HG03460 (cell line): ENCODE measurements at regions not wholly inside any gene's neighbourhood (a gene's known extent, or its start where the extent isn't known, plus 50 kb on each side); places are given as distances from the start of the nearest gene placed in this dataset.
"Not testable (repeated sequence)": the region's sequence is repeated elsewhere in the genome, so short reads cannot be mapped to it uniquely, and the experiment has no call there.

ENCODE experiments used
- ATAC-seq: cut with Tn5 transposase; IDR thresholded peaks from one replicate; pipeline ENCODE4 v1.9.1; 2021; ENCODE audit not compliant: unreplicated experiment

DNA sequence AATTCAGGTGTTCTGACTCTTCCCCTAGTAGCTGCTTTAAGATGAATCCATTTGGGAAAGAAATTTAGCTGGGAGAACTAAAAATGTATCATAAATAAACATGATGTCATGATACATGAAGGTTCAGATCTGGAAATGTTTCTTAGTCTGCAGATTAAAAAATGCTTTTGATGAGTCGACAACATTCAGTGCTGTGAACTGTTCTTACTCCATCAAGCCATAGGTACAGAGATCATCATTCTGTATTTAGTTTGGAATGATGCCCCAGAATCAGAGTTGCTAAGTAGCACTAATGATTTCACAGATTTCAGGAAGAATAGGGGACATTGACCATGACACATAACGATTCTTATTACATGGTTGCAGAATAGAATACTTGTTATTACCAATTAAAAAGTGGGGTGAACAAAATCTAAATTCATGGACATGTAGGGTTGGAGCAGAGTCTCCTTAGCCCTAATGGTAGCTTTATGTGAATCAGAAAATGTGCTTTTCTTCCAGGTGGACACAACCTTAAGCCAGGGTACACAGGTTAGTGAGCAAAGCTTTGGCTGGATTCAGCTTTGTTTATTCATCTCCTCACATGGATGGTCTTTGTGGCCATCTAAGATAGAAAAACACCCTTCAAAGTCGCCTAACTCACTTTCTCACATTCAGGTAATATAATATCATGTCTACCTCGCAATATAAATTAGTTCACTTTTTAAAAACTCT lies 205.4 kb upstream of the SEL1L start:
- ATAC-seq = no peak

DNA sequence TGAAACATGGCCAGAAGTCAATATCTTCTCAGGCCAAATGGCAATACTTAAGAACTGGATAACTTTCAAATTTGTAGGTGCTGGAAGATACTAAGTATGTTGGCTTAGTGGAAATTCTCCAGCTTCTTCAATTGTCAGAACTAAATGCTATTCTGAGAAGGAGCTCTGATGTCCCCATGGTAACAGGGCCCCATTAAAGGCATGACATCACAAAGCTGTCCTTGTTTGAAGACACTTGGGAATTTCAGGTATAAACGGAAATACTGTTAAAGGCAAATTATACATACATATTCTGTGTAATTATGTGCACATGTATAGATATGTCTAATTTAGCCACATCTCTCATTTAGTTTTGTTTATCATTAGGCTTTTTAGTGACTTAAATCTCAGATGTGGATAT lies 210.0 kb upstream of the SEL1L start:
- no peak for ATAC-seq

DNA sequence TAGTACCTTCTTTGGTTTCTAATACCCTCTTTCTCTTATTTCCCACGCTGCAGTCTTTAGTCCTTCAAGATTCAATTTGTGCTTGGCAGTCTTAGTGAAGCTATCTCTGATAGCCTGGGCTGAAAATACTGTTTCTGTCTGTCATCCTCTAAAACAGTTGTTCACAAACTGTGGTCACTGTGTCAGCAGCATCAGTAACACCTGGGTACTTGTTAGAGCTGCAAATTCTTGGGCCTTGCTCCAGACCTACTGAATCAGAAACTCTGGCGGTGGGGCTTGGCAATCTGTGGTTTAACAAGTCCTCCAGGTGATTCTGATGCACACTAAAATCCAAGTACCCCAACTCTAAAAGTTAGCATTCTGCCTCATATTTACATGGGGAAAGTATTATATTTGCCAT lies 217.5 kb upstream of the SEL1L start:
- no peak for ATAC-seq

DNA sequence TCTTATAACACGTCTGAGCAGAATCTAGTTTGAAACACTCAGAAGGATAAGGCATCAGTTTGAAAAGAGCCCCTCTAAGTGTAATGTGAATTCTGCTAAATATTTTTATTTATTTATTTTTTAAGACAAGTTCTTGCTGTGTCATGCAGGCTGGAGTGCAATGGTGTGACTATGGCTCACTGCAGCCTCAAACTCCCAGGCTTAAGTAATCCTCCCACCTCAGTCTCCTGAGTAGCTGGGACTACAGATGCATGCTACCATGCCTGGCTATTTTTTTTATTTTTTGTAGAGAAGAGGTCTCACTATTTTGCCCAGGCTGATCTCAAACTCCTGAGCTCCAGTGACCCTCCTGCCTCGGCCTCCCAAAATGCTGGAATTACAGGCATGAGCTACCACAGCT lies 225.9 kb upstream of the SEL1L start:
- ATAC-seq = no peak

DNA sequence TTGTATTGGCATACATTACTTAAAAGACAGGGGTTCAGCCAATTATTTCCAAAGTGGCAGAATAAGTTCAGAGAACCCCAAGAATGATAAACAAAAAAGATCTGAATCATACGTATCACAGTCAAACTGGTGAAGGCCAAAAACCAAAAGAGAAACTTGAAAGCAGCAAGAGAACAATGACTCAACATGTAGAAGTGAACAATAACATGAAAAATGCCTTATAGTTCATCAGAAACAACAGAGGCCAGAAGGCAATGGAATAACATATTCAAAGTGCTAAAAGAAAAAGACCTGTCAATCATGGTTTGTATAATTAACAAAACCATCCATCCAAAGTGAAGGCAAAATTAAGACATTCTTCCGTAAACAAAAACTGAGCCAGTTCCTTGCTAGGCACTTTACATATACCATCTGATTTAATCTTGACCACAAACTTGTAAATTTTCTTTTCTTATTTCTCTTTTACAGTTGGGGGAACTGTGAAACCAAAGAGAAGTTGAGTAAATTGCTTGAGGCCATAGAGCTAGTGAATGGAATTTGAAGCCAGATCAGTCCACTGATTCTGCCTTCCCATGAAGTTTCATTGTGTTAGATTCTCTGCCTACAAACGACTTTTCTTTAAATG lies 232.1 kb upstream of the SEL1L start:
- no peak for ATAC-seq

DNA sequence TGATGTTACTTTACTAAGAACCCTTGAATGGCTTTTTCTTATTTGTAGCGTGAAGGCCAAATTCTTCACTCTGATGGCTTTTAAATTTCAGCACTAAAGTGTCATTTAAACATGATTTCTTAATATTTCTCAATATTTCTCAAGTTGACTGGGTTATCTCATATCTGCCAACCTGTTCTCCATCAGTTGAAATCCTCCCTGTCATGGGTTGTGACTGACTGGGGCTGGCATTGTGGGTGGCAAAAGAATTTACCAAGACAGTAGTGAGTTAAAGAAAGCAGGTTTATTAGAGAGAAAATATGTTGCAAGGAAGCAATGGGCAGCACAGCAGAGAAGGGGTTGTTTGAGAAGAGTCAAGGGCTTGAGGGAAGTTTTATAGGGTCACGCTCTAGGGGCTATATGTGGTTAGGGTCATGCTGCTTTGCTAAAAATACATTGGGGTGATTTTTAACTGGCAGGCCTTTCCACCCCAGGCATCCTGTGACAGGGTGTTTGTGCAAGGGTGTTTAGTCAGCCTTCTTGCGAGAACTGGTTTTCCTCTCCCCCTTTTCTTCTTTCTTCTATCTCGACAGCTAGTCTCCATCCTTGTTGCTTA lies 232.8 kb upstream of the SEL1L start:
- no peak for ATAC-seq

DNA sequence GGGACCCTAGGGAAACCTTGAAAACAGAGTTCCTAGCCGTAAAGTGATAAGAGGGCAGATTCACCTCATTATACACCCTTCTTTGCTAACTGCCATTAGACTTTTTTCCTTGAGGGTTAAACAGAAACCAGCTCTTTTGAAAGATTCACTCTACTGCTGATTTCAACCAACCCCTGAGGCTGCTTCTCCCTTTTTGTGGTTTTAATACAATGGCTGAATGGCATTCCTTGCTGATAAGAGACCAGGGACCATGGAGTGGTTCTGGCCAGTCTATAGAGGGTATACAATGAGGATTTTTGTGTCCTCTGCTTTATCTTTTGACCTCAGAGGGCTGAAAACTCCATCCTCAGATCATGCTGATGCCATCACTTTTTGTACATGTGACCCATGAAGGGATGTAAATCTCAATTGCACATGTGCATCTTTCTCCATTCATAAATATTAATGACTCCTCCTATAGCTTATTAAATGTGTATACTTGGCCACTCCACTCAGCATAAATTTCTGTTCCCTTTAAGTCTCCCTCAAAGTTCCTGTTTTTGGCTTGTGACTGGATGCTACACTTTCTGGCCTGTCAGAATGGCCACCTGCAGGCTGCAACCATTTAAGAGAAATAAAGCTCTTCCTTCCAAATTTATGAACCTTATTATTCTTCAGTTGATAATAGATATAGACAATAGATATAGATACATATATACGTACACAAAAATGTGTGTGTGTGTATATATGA lies 233.8 kb upstream of the SEL1L start:
- no peak for ATAC-seq

DNA sequence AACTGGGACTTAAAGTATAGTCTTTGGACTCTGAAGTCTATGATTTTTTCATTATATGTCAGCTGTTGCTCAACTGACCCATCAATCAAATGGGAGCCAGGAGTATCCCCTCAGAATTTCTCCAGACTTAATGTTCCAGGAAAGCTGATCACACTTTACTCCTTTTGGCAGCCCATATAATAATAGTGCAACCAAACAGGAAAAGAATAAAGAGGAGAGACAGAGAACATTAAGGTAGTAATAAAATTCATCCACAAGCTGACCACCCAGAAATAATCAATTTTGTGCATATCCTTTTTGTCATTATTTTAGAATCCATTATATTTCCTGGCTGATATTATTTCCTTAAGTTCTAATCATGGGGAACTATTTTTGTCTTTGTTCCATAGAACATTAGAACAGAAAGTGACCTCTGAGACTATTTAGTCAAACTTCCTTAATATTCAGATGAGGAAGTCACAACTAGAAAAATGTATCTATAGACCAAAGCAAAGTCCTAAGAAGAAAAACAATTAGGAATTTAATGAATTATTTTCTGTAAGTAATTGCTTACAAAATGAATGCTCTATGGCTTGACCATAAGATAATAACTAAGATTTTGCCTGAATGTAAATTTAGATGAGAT lies 238.1 kb upstream of the SEL1L start:
- ATAC-seq = no peak

DNA sequence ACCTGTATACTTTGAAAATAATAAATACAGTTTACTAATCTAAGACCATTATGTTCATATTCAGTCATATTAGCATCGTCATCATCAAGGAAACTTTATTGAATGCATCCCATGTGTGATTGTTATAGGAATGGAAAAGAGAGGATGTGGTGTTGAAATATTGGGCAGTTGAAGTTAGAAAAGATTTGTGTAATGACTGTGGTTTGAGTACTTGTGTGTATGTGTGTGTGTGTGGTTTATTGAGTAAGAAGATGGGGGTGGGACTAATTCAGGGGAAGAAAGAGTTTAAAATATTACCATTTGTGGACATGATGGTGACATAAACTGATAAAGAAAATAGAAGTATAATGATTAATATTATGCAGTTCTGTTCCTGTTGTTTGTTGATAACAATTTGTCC lies 238.7 kb upstream of the SEL1L start:
- no peak for ATAC-seq

DNA sequence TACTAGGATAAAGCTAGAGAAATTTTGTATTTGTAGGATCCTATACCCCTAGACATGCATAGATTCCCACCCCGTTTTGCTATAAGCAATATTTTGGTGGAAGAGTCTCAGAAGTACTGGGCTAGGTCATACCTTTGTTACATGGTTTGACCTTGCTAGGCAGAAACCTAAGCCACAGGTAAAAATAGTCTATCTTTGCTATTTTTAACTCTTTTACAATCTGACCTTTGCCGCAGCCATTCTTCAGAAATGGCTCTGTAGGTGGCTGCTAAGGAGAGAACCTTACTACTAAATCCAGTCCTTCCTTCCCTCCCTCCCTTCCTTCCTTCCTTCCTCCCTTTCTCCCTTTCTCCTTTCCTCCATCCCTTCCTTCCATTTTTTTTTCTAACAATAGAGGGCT lies 242.9 kb upstream of the SEL1L start:
- ATAC-seq = no peak

DNA sequence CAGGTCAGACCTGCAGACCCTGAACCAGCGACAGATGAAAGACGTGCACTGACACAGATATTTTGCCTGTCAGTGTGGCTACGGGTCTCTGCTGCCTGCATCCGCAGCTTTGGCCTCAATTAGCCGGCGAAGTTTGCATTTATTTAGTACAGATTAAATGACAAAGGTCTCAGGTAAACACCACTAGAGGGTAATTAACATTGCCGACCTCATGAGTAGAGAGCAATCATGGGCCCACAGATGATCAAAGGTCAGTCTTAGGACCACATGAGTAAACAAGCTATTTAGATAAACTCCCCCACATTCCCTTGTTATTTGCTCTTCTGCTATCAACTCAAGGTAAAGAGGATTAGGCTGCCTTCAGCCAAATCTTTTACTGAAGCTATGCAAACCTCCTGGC lies 248.1 kb upstream of the SEL1L start:
- not testable (repeated sequence) for ATAC-seq

DNA sequence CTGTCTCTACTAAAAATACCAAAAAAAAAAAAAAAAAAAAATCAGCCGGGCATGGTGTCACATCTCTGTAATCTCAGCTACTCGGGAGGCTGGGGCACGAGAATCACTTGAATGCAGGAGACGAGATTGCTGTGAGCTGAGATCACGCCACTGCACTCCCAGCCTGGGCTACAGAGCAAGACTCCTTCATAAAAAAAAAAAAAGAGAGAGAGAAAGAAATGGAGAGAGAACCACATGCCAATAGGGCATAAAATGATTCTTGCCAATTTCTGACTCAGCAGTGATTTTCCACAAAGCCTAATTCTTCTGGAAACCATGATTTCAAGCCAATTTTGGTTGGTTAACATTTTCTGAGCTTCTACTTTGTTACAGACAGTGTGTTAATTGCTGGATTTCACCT lies 250.4 kb upstream of the SEL1L start:
- ATAC-seq = no peak

DNA sequence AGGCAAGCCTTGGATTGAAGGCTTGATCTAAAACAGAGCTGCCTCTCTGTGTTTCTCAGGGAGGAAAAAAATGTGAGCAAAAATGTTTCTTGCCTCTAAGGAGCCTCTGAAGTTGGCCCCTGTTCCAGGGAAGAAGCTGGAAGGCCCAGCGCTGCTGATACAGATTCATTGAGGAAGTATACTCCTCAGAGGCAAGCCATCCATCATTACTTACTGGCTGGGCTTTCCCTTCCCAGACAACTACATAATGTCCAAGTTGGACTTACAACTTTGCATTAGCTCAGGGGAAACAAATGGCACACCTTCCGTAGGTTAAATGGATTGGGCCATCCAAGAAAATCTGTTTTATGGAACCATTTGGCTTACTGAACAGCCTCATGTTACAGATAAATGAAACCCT lies 263.7 kb upstream of the SEL1L start:
- ATAC-seq = no peak

DNA sequence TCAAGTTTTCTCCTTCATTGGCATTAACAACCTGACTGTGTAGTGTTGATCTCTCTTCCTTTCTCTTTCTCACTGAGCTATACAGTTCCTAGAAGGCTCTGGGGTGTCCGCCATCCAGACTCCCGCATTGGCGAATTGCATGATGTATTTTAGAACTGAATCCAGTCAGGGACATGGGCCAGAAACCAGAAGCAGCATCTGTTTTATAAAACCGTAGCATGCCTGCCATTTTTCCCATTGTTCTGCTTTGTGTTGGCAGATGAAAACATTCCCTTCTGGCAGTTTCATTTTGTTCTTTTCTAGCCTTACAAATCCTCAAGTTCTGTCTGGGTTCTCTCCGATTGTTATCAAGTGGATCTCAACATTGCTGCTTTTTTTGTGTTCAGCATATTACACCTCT lies 268.3 kb upstream of the SEL1L start:
- ATAC-seq = no peak

DNA sequence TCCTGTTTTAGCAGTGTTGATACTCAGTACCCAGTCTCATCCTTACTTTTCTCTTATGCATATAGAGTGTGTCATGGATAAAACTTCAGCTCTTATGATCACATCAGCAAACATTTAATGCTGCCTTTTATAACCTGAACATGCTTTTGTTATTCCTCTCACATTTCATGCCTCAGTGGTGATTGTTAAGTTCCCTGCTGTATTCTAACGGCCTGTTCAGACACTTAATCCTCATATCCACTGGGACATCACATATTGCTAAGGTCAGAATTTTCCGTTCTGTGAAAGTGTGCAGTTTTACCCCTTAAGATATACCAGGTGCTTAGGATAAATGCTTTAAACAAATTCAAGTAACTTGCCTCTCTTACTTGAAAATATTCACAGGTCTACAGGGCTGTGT lies 268.7 kb upstream of the SEL1L start:
- ATAC-seq = no peak

DNA sequence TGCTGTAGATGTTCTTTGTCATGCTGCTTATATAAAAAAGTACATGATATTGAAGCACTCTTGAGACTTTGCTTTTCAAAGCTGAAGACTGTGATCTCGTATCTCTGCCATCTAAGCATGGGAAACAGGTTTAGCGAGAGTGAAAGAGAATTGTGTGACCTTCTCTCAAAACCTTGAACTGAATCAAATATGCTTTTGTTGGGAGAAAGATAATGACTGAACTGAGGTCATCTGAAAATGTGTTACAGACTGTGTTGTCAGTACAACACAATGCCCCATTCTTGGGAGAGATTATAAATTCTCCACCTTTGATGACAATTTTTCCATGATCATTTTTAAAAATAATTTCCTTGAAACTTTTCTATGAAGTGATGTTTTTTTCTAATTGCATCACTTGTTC lies 272.1 kb upstream of the SEL1L start:
- no peak for ATAC-seq

DNA sequence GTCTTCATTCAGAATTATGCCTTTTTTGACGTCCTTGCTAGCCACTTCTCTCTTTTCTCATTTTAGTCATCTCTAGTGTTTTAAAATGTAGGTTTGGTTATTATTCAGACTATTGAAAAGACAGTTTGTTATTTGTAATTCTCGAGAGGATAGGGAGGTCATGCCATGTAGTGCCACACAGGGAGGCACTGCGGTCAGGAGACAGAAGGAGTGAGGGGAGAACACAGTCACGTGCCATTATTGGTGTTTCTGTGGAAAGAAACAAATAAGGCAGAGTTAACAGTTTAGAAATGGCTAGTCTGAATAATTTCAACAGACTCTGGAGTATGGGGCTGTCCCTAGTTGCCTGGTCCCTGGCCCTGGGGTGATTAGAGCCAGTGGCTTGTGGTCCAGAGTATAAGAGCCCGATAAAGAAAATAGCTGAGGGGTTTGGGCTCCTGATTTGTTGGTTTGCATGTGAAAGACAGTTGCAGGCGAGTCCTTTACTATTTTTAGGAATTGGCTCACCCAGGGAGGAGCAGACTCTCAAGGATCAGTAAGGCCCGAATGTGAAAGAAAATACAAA lies 278.1 kb upstream of the SEL1L start:
- no peak for ATAC-seq

DNA sequence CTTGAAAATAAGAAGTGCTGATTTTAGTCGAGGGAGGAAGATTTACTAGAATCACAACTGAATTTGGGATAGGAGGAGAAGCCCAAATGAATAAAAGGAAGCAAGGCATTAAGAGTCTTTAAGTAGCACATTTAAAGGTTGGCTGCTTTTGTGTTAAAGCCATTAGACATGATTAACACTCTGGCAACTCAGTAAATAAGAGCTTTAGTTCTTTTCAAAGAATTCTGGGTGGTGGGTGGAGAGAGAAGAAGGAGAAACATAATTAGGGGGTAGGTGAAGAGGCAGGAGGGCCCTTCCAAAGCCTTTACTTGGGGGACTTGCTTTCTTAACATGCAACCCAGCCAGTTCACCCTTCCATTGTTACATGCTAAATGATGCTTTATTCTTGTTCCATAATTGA lies 284.6 kb upstream of the SEL1L start:
- ATAC-seq = no peak

DNA sequence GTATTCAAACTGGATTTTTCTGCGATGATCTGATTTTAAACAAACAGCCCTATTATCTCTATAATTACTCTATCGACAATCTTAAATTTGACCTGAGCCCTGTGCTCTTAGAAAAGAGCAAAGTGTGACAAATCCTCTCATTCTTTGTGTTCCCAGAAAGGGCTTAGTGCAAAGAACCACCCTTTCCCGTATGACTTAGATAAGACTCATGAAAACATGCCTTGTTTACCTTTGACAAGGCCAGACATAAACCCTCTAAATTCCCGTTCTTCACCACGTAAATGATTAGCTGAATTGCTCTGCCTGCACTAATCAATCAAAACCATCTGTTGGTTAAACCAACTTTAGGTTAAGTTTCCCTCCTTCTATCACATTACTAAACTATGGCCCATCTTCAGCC lies 285.7 kb upstream of the SEL1L start:
- no peak for ATAC-seq

DNA sequence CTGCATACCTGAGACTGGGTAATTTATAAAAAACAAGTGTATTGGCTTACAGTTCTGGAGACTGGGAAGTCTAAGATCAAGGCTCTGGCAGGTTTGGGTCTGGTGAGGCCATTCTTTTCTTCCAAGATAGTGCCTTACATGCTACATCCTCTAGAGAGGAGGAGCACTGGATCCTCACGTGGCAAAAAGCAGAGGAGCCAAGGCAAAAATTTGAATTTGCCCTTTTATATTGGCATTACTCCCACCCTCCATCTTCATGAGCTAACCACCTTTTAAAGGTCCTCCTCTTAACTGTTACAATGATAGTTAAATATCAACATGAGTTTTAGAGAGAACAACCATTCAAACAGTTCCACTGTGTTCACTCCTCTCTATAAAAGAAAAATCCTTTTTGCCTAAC lies 286.3 kb upstream of the SEL1L start:
- ATAC-seq = no peak

DNA sequence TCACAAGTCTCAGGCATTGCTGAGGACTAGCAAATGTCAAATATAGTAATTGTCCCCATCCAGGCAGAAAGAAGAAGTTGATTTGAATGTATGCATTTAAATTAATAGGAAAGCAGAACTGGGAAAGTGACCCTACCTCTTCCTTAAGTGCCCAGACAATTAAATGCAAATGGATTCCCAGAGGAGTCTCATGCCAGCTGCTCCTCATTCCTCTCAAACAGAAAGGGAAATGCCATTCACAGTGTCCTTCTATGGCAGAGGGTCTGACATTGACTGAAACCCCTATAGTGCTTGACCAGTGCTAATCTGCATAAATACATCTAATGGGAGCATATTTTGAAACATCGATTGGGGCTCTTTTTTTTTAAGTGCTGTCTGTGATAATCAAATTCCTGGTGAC lies 292.4 kb upstream of the SEL1L start:
- no peak for ATAC-seq
